ENCODE measurements at regions not wholly inside any gene's neighbourhood (a gene's known extent, or its start where the extent isn't known, plus 50 kb on each side); places are given as distances from the start of the nearest gene placed in this dataset.

DNA sequence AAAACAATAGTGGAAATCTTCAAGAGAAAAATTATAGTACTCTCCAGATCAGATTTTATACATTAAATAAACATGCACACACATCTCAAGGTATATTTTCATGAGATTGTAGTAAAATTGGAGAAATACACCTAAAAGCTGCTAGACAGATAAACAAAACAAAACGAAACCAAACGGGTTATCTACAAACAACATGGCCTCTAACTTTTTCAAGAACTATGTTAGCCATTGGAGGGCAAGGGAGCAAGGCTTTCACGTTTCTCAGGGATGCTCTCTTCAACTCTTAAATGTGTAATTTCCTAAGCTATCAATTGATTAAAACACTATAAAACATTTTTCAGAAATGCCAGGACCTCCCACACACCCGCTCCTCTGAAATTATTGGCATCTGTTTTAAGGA lies 1262.4 kb upstream of the PCDH20 start:
- Mint-ChIP-seq H3K4me1 (peaks cover 3% of the 10 kb centered on the region; the same call in 2 of the 3 replicates), H3K4me3 (no peak overlapping the region), H3K9me3 (no peaks in the 10 kb centered on the region; the same call in 2 of the 3 replicates), H3K36me3 (ENCODE audit: low read depth) (no peaks in the 10 kb centered on the region), H3K27ac (peak overlapping the region; percentile 34), H3K27me3 (ENCODE audit: insufficient read depth, low read depth, poor library complexity) (no peaks in the 10 kb centered on the region)
- DNase-seq (ENCODE audit: low spot score) (no peak), ATAC-seq (no peak)
- Histone ChIP-seq H3K4me2 (no peak overlapping the region), H3K4me3 (no peak overlapping the region), H3K36me3 (ENCODE audit: insufficient read depth) (no peaks in the 10 kb centered on the region), H3K79me2 (replicated peaks; ENCODE audit: insufficient read depth) (no peaks in the 10 kb centered on the region), H4K20me1 (replicated peaks; ENCODE audit: insufficient read depth) (no peaks in the 10 kb centered on the region), H3K9me2 (ENCODE audit: insufficient read depth) (no peaks in the 10 kb centered on the region), H3F3A (replicated peaks; ENCODE audit: low read depth) (no peaks in the 10 kb centered on the region), H3K4me1 (ENCODE audit: insufficient read depth) (no peaks in the 10 kb centered on the region), H2AFZ (peak overlapping the region; percentile 7; the same call in 1 of the 2 replicates), H3K27ac (ENCODE audit: low read depth) (no peak overlapping the region), H3K27me3 (ENCODE audit: insufficient read depth) (no peaks in the 10 kb centered on the region)
- no peak for TF ChIP-seq JUNB (IDR thresholded peaks at IDR 0.05; ENCODE audit: unreplicated experiment)
- no peak for TF ChIP-seq ZNF331 (CRISPR knock-in tag; IDR thresholded peaks at IDR 0.05; ENCODE audit: low read depth)
- no peak for TF ChIP-seq CREB1 (CRISPR knock-in tag; IDR thresholded peaks at IDR 0.05; ENCODE audit: low read depth)
- no peak for TF ChIP-seq EZH2 (IDR thresholded peaks at IDR 0.05; ENCODE audit: low read depth, unreplicated experiment)
- no peak for TF ChIP-seq EZH2phosphoT487 (IDR thresholded peaks at IDR 0.05; ENCODE audit: unreplicated experiment)
- no peak for TF ChIP-seq STAT1 (IDR thresholded peaks at IDR 0.05; ENCODE audit: unreplicated experiment)
- TF ChIP-seq, protein P1, sequence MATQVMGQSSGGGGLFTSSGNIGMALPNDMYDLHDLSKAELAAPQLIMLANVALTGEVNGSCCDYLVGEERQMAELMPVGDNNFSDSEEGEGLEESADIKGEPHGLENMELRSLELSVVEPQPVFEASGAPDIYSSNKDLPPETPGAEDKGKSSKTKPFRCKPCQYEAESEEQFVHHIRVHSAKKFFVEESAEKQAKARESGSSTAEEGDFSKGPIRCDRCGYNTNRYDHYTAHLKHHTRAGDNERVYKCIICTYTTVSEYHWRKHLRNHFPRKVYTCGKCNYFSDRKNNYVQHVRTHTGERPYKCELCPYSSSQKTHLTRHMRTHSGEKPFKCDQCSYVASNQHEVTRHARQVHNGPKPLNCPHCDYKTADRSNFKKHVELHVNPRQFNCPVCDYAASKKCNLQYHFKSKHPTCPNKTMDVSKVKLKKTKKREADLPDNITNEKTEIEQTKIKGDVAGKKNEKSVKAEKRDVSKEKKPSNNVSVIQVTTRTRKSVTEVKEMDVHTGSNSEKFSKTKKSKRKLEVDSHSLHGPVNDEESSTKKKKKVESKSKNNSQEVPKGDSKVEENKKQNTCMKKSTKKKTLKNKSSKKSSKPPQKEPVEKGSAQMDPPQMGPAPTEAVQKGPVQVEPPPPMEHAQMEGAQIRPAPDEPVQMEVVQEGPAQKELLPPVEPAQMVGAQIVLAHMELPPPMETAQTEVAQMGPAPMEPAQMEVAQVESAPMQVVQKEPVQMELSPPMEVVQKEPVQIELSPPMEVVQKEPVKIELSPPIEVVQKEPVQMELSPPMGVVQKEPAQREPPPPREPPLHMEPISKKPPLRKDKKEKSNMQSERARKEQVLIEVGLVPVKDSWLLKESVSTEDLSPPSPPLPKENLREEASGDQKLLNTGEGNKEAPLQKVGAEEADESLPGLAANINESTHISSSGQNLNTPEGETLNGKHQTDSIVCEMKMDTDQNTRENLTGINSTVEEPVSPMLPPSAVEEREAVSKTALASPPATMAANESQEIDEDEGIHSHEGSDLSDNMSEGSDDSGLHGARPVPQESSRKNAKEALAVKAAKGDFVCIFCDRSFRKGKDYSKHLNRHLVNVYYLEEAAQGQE (IDR thresholded peaks at IDR 0.05; ENCODE audit: unreplicated experiment): no peak
- TF ChIP-seq, protein P2, sequence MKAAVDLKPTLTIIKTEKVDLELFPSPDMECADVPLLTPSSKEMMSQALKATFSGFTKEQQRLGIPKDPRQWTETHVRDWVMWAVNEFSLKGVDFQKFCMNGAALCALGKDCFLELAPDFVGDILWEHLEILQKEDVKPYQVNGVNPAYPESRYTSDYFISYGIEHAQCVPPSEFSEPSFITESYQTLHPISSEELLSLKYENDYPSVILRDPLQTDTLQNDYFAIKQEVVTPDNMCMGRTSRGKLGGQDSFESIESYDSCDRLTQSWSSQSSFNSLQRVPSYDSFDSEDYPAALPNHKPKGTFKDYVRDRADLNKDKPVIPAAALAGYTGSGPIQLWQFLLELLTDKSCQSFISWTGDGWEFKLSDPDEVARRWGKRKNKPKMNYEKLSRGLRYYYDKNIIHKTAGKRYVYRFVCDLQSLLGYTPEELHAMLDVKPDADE (IDR thresholded peaks at IDR 0.05): no peak
- TF ChIP-seq ZNF114 (CRISPR knock-in tag; IDR thresholded peaks at IDR 0.05): no peak
- TF ChIP-seq, protein P3, sequence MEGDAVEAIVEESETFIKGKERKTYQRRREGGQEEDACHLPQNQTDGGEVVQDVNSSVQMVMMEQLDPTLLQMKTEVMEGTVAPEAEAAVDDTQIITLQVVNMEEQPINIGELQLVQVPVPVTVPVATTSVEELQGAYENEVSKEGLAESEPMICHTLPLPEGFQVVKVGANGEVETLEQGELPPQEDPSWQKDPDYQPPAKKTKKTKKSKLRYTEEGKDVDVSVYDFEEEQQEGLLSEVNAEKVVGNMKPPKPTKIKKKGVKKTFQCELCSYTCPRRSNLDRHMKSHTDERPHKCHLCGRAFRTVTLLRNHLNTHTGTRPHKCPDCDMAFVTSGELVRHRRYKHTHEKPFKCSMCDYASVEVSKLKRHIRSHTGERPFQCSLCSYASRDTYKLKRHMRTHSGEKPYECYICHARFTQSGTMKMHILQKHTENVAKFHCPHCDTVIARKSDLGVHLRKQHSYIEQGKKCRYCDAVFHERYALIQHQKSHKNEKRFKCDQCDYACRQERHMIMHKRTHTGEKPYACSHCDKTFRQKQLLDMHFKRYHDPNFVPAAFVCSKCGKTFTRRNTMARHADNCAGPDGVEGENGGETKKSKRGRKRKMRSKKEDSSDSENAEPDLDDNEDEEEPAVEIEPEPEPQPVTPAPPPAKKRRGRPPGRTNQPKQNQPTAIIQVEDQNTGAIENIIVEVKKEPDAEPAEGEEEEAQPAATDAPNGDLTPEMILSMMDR (conservative IDR thresholded peaks at IDR 0.05; ENCODE audit: low read depth in 2 of 2): no peak
- TF ChIP-seq ZNF462 (CRISPR knock-in tag; IDR thresholded peaks at IDR 0.05): no peak
- no peak for TF ChIP-seq NANOG (IDR thresholded peaks at IDR 0.05; ENCODE audit: borderline replicate concordance)
- no peak for TF ChIP-seq POLR2AphosphoS5 (IDR thresholded peaks at IDR 0.05; ENCODE audit: low read depth)

Data from GM23338 (cell line).